ENCODE measurements at regions not wholly inside any gene's neighbourhood (a gene's known extent, or its start where the extent isn't known, plus 50 kb on each side); places are given as distances from the start of the nearest gene placed in this dataset.

DNA sequence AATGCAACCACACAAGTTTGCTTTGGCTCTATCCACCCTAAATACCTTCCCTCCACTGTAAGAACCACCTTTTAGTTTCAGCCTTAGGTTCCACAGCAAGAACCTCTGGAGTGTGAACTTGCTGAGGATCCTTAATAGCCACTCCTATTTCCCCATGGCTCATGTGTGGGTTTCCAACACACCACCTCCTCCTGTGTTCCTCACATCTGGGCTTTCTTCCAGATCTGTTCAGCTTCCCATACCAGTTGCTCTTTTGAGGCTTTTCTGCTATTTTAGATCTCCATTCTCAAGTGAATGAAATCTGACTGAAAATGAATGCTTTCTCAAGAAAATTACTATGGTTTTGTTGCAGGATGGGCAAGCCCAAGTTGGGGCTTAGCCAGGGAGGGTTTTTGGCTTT lies 104.8 kb upstream of the MIR17HG start:
- no peak overlapping the region for H3K14ac ChIP-seq (ENCODE audit: low read length)
- peaks cover 1% of the 10 kb centered on the region for H3K9me3 ChIP-seq (ENCODE audit: insufficient read depth, low read depth, low read length)

DNA sequence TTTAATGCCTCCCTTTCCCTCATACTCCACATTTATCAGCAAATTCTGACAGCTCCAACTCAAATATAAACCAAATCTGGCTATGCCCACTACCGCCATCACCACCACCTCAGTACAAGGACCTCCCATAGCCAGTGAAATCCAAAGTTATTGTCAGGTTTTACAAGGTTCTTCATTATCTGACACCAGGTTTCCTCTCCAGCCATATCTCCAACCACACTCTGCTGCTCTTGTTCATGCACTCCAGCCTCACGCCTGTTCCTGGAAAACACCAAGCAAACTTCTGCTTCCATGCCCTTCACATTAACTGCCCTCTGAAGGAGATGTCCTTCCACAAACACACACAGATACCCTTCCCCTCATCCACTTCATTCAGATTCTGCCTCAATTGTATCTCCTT lies 102.2 kb upstream of the MIR17HG start:
- no CpG with 5 or more reads among the region's 2 CpGs for WGBS (ENCODE audit: extremely low coverage, insufficient coverage, insufficient read length)

More for the DNA sequence above, 104.8 kb upstream of the MIR17HG start:
- H3K4me3 ChIP-seq (ENCODE audit: low read depth, low read length) = no peak overlapping the region
- no peak overlapping the region for H3K9ac ChIP-seq (ENCODE audit: low read length)
- no peaks in the 10 kb centered on the region for H3K36me3 ChIP-seq (ENCODE audit: control insufficient read depth in 1 of 2, insufficient read depth in 2 of 2, low read length in 2 of 2)
- H3K79me2 ChIP-seq (ENCODE audit: control insufficient read depth, insufficient read depth, low read length, poor library complexity) = no peaks in the 10 kb centered on the region
- peaks cover 13% of the 10 kb centered on the region for H3K79me1 ChIP-seq (ENCODE audit: low read length)
- H2AFZ ChIP-seq (ENCODE audit: insufficient read depth, low read length, poor library complexity) = no peak overlapping the region
- H4K12ac ChIP-seq (ENCODE audit: low read depth, low read length) = no peak overlapping the region
- peak overlapping the region; percentile 68 for H2BK12ac ChIP-seq (ENCODE audit: low read length)
- no peak overlapping the region for H3K23ac ChIP-seq (ENCODE audit: low read length)
- H2AK5ac ChIP-seq (ENCODE audit: low read length) = peak overlapping the region; percentile 84
- no peak overlapping the region for H3K4me2 ChIP-seq (ENCODE audit: low read length)
- peak overlapping the region; percentile 83 for H2BK120ac ChIP-seq (ENCODE audit: insufficient read depth, low read length, poor library complexity)
- H3K27me3 ChIP-seq (ENCODE audit: insufficient read depth, low read length) = no peaks in the 10 kb centered on the region
- peak overlapping the region; percentile 67 for H3K18ac ChIP-seq (ENCODE audit: low read length)
- peaks cover 0 to 3% of the 10 kb centered on the region in 2 experiments for H3K4me1 ChIP-seq (ENCODE audit: control insufficient read depth in 1 of 2, insufficient read depth in 2 of 2, low read length in 2 of 2)
- H4K8ac ChIP-seq (ENCODE audit: low read depth, low read length) = no peak overlapping the region
- H4K91ac ChIP-seq (ENCODE audit: low read depth, low read length) = peak overlapping the region; percentile 70
- no peak overlapping the region for H2BK5ac ChIP-seq (ENCODE audit: low read depth, low read length, poor library complexity)
- DNase-seq = no peak
- H3K27ac ChIP-seq (ENCODE audit: low read depth, low read length) = no peak overlapping the region
- peak overlapping the region; percentile 22 for H3K4ac ChIP-seq (ENCODE audit: low read depth, low read length)

DNA sequence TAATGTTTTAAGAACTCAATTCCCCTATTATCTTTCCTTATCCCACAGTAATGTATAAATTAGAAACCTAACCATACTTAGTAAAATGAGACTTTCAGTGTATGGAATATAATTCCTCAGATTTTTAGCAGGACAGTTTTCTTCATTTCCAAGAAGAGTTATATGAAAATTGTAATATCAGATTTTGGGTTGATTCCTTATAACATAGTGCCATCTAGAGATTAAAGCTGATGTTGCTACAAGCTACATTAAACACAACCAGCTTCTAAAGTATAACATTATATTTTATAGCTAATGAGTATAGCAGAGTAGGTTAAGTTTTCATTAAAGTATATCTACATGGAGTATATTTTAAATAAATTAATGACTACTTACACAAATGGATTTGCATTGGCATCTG lies 99.7 kb upstream of the MIR17HG start:
- Histone ChIP-seq H2BK12ac (ENCODE audit: low read length) (no peak overlapping the region), H2AK5ac (ENCODE audit: low read length) (no peak overlapping the region), H3K36me3 (ENCODE audit: control insufficient read depth in 1 of 2, insufficient read depth in 2 of 2, low read length in 2 of 2) (no peaks in the 10 kb centered on the region), H4K91ac (ENCODE audit: low read depth, low read length) (no peak overlapping the region), H3K27me3 (ENCODE audit: insufficient read depth, low read length) (no peaks in the 10 kb centered on the region), H3K14ac (ENCODE audit: low read length) (no peak overlapping the region), H3K23ac (ENCODE audit: low read length) (no peak overlapping the region), H3K4me1 (ENCODE audit: control insufficient read depth in 1 of 2, insufficient read depth in 2 of 2, low read length in 2 of 2) (peaks cover 0 to 3% of the 10 kb centered on the region in 2 experiments), H2BK120ac (ENCODE audit: insufficient read depth, low read length, poor library complexity) (no peak overlapping the region), H4K12ac (ENCODE audit: low read depth, low read length) (no peak overlapping the region), H3K4me3 (ENCODE audit: low read depth, low read length) (no peak overlapping the region), H2AFZ (ENCODE audit: insufficient read depth, low read length, poor library complexity) (no peak overlapping the region), H3K79me2 (ENCODE audit: control insufficient read depth, insufficient read depth, low read length, poor library complexity) (no peaks in the 10 kb centered on the region), H3K18ac (ENCODE audit: low read length) (no peak overlapping the region), H2BK5ac (ENCODE audit: low read depth, low read length, poor library complexity) (no peak overlapping the region), H3K9ac (ENCODE audit: low read length) (no peak overlapping the region), H3K4me2 (ENCODE audit: low read length) (no peak overlapping the region), H3K27ac (ENCODE audit: low read depth, low read length) (no peak overlapping the region), H4K8ac (ENCODE audit: low read depth, low read length) (no peak overlapping the region), H3K9me3 (ENCODE audit: insufficient read depth, low read depth, low read length) (peaks cover 1% of the 10 kb centered on the region), H3K4ac (ENCODE audit: low read depth, low read length) (no peak overlapping the region), H3K79me1 (ENCODE audit: low read length) (peaks cover 12% of the 10 kb centered on the region)
- DNase-seq = peak in 1 of 2 donors; percentile 60

More for the DNA sequence above, 102.2 kb upstream of the MIR17HG start:
- Histone ChIP-seq H4K12ac (ENCODE audit: low read depth, low read length) (no peak overlapping the region), H3K79me2 (ENCODE audit: control insufficient read depth, insufficient read depth, low read length, poor library complexity) (no peaks in the 10 kb centered on the region), H3K4ac (ENCODE audit: low read depth, low read length) (peak overlapping the region; percentile 15), H3K27me3 (ENCODE audit: insufficient read depth, low read length) (no peaks in the 10 kb centered on the region), H2BK5ac (ENCODE audit: low read depth, low read length, poor library complexity) (peak overlapping the region; percentile 6), H3K18ac (ENCODE audit: low read length) (peak overlapping the region; percentile 33), H3K4me1 (ENCODE audit: control insufficient read depth in 1 of 2, insufficient read depth in 2 of 2, low read length in 2 of 2) (peaks cover 0 to 3% of the 10 kb centered on the region in 2 experiments), H3K27ac (ENCODE audit: low read depth, low read length) (no peak overlapping the region), H3K14ac (ENCODE audit: low read length) (peak overlapping the region; percentile 53), H2AK5ac (ENCODE audit: low read length) (peak overlapping the region; percentile 82), H3K9me3 (ENCODE audit: insufficient read depth, low read depth, low read length) (peaks cover 1% of the 10 kb centered on the region), H4K8ac (ENCODE audit: low read depth, low read length) (peak overlapping the region; percentile 63), H3K23ac (ENCODE audit: low read length) (no peak overlapping the region), H2AFZ (ENCODE audit: insufficient read depth, low read length, poor library complexity) (no peak overlapping the region), H4K91ac (ENCODE audit: low read depth, low read length) (peak overlapping the region; percentile 76), H3K36me3 (ENCODE audit: control insufficient read depth in 1 of 2, insufficient read depth in 2 of 2, low read length in 2 of 2) (no peaks in the 10 kb centered on the region), H2BK12ac (ENCODE audit: low read length) (peak overlapping the region; percentile 96), H3K9ac (ENCODE audit: low read length) (no peak overlapping the region), H3K4me3 (ENCODE audit: low read depth, low read length) (no peak overlapping the region), H3K79me1 (ENCODE audit: low read length) (peaks cover 12% of the 10 kb centered on the region), H2BK120ac (ENCODE audit: insufficient read depth, low read length, poor library complexity) (peak overlapping the region; percentile 30), H3K4me2 (ENCODE audit: low read length) (no peak overlapping the region)
- DNase-seq = no peak

DNA sequence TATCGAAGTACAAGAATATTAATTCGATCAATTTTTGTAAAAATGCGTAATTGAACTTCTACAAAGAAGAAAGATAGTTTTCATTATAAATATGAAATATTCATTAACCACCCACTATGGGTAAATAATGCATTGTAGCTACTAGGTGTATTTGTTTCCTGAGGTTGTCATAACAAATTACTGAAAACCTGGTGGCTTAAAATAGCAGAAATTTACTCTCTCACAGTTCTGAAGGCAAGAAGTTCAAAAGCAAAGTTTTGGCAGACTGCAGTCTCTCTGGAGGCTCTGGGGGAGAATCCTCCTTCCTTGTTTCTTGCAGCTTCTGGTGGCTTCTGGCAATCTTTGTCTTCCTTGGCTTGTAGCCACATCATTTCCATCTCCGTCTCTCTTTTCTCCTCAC lies 99.2 kb upstream of the MIR17HG start:
- no peak overlapping the region for H2BK12ac ChIP-seq (ENCODE audit: low read length)
- H3K14ac ChIP-seq (ENCODE audit: low read length) = no peak overlapping the region
- no peak overlapping the region for H3K18ac ChIP-seq (ENCODE audit: low read length)
- no CpG with 5 or more reads among the region's 4 CpGs for WGBS (ENCODE audit: extremely low coverage, insufficient coverage, insufficient read length)
- no peaks in the 10 kb centered on the region for H3K27me3 ChIP-seq (ENCODE audit: insufficient read depth, low read length)
- no peak overlapping the region for H2BK120ac ChIP-seq (ENCODE audit: insufficient read depth, low read length, poor library complexity)
- no peak overlapping the region for H3K4me3 ChIP-seq (ENCODE audit: low read depth, low read length)
- no peak overlapping the region for H2BK5ac ChIP-seq (ENCODE audit: low read depth, low read length, poor library complexity)
- peaks cover 1% of the 10 kb centered on the region for H3K9me3 ChIP-seq (ENCODE audit: insufficient read depth, low read depth, low read length)
- no peak overlapping the region for H3K27ac ChIP-seq (ENCODE audit: low read depth, low read length)
- no peak overlapping the region for H3K4me2 ChIP-seq (ENCODE audit: low read length)
- no peaks in the 10 kb centered on the region for H3K79me2 ChIP-seq (ENCODE audit: control insufficient read depth, insufficient read depth, low read length, poor library complexity)
- H3K4me1 ChIP-seq (ENCODE audit: control insufficient read depth in 1 of 2, insufficient read depth in 2 of 2, low read length in 2 of 2) = peaks cover 0 to 3% of the 10 kb centered on the region in 2 experiments
- H2AK5ac ChIP-seq (ENCODE audit: low read length) = no peak overlapping the region
- no peak overlapping the region for H3K4ac ChIP-seq (ENCODE audit: low read depth, low read length)
- no peaks in the 10 kb centered on the region for H3K36me3 ChIP-seq (ENCODE audit: control insufficient read depth in 1 of 2, insufficient read depth in 2 of 2, low read length in 2 of 2)
- peaks cover 12% of the 10 kb centered on the region for H3K79me1 ChIP-seq (ENCODE audit: low read length)
- H3K9ac ChIP-seq (ENCODE audit: low read length) = no peak overlapping the region
- no peak for DNase-seq
- H3K23ac ChIP-seq (ENCODE audit: low read length) = no peak overlapping the region
- H4K8ac ChIP-seq (ENCODE audit: low read depth, low read length) = no peak overlapping the region
- no peak overlapping the region for H2AFZ ChIP-seq (ENCODE audit: insufficient read depth, low read length, poor library complexity)
- no peak overlapping the region for H4K91ac ChIP-seq (ENCODE audit: low read depth, low read length)
- H4K12ac ChIP-seq (ENCODE audit: low read depth, low read length) = no peak overlapping the region

Data from trophoblast cell (in vitro differentiated cells and primary cell).